ENCODE measurements at regions not wholly inside any gene's neighbourhood (a gene's known extent, or its start where the extent isn't known, plus 50 kb on each side); places are given as distances from the start of the nearest gene placed in this dataset.

GRCh38 chr19:23855676-23856075 is 59.0 kb upstream of the ZNF726 start:
- H3K9me3 ChIP-seq (ENCODE audit: insufficient read depth, low read depth, low read length): peaks cover 7% of the 10 kb centered on the region
- Mint-ChIP-seq H3K27me3 (ENCODE audit: low read depth, unreplicated experiment) (no peaks in the 10 kb centered on the region), H3K4me3 (ENCODE audit: unreplicated experiment) (no peak overlapping the region), H3K9me3 (ENCODE audit: unreplicated experiment) (peaks cover 17% of the 10 kb centered on the region), H3K27ac (ENCODE audit: unreplicated experiment) (no peak overlapping the region), H3K36me3 (ENCODE audit: low read depth, unreplicated experiment) (no peaks in the 10 kb centered on the region), H3K4me1 (ENCODE audit: low read depth, unreplicated experiment) (no peaks in the 10 kb centered on the region)
- H4K20me1 ChIP-seq (ENCODE audit: insufficient read depth, low read length): no peaks in the 10 kb centered on the region
- no peak overlapping the region for H2AFZ ChIP-seq (ENCODE audit: low read depth, low read length)
- no peaks in the 10 kb centered on the region for H3K79me2 ChIP-seq (ENCODE audit: insufficient read depth, low read length)
- H3K36me3 ChIP-seq (ENCODE audit: insufficient read depth, low read length): no peaks in the 10 kb centered on the region
- H3K9ac ChIP-seq (ENCODE audit: low read length): no peak overlapping the region
- H3K27me3 ChIP-seq (ENCODE audit: insufficient read depth, low read length): no peaks in the 10 kb centered on the region
- no peak overlapping the region for H3K4me3 ChIP-seq (ENCODE audit: insufficient read depth, low read depth, low read length)
- FAIRE-seq (no peak), DNase-seq (ENCODE audit: low read depth) (no peak)
- no peak overlapping the region for H3K27ac ChIP-seq (ENCODE audit: low read depth, low read length)
- H3K4me1 ChIP-seq (ENCODE audit: insufficient read depth, low read length): no peaks in the 10 kb centered on the region
- TF ChIP-seq EZH2 (IDR thresholded peaks at IDR 0.05; ENCODE audit: insufficient read depth, low read length) (no peak), CTCF (IDR thresholded peaks at IDR 0.05; ENCODE audit: insufficient read depth, low read depth, low read length) (no peak)
- H3K4me2 ChIP-seq (ENCODE audit: low read length): no peak overlapping the region

- Histone ChIP-seq H4K20me1 (ENCODE audit: insufficient read depth, low read length) (no peaks in the 10 kb centered on the region), H3K9ac (ENCODE audit: low read length) (no peak overlapping the region), H3K4me3 (ENCODE audit: insufficient read depth, low read depth, low read length) (no peak overlapping the region), H3K27me3 (ENCODE audit: insufficient read depth, low read length) (no peaks in the 10 kb centered on the region), H3K27ac (ENCODE audit: low read depth, low read length) (no peak overlapping the region), H3K79me2 (ENCODE audit: insufficient read depth, low read length) (no peaks in the 10 kb centered on the region), H3K4me2 (ENCODE audit: low read length) (no peak overlapping the region), H2AFZ (ENCODE audit: low read depth, low read length) (no peak overlapping the region), H3K36me3 (ENCODE audit: insufficient read depth, low read length) (no peaks in the 10 kb centered on the region), H3K4me1 (ENCODE audit: insufficient read depth, low read length) (no peaks in the 10 kb centered on the region), H3K9me3 (ENCODE audit: insufficient read depth, low read depth, low read length) (peaks cover 7% of the 10 kb centered on the region)
- TF ChIP-seq CTCF (IDR thresholded peaks at IDR 0.05; ENCODE audit: insufficient read depth, low read depth, low read length): no peak
- TF ChIP-seq EZH2 (IDR thresholded peaks at IDR 0.05; ENCODE audit: insufficient read depth, low read length): no peak
- no peaks in the 10 kb centered on the region for H3K4me1 Mint-ChIP-seq (ENCODE audit: low read depth, unreplicated experiment)
- H3K36me3 Mint-ChIP-seq (ENCODE audit: low read depth, unreplicated experiment): no peaks in the 10 kb centered on the region
- DNase-seq (ENCODE audit: low read depth) (no peak), FAIRE-seq (no peak)
- H3K4me3 Mint-ChIP-seq (ENCODE audit: unreplicated experiment): no peak overlapping the region
- no peak overlapping the region for H3K27ac Mint-ChIP-seq (ENCODE audit: unreplicated experiment)
- peaks cover 29% of the 10 kb centered on the region for H3K9me3 Mint-ChIP-seq (ENCODE audit: unreplicated experiment)
- no peaks in the 10 kb centered on the region for H3K27me3 Mint-ChIP-seq (ENCODE audit: low read depth, unreplicated experiment)
Observed at GRCh38 chr19:23851966-23852365, 62.7 kb upstream of the ZNF726 start.

- no peak overlapping the region for H2AFZ ChIP-seq (ENCODE audit: low read depth, low read length)
- no peak overlapping the region for H3K9ac ChIP-seq (ENCODE audit: low read length)
- H3K27me3 Mint-ChIP-seq (ENCODE audit: low read depth, unreplicated experiment): no peaks in the 10 kb centered on the region
- H3K4me3 ChIP-seq (ENCODE audit: insufficient read depth, low read depth, low read length): no peak overlapping the region
- no peaks in the 10 kb centered on the region for H3K4me1 Mint-ChIP-seq (ENCODE audit: low read depth, unreplicated experiment)
- DNase-seq (ENCODE audit: low read depth) (no peak), FAIRE-seq (no peak)
- no peaks in the 10 kb centered on the region for H3K36me3 ChIP-seq (ENCODE audit: insufficient read depth, low read length)
- H3K4me3 Mint-ChIP-seq (ENCODE audit: unreplicated experiment): no peak overlapping the region
- H3K9me3 Mint-ChIP-seq (ENCODE audit: unreplicated experiment): peaks cover 38% of the 10 kb centered on the region
- no peaks in the 10 kb centered on the region for H3K79me2 ChIP-seq (ENCODE audit: insufficient read depth, low read length)
- H3K27me3 ChIP-seq (ENCODE audit: insufficient read depth, low read length): no peaks in the 10 kb centered on the region
- no peak overlapping the region for H3K27ac Mint-ChIP-seq (ENCODE audit: unreplicated experiment)
- H3K9me3 ChIP-seq (ENCODE audit: insufficient read depth, low read depth, low read length): peaks cover 10% of the 10 kb centered on the region
- no peak overlapping the region for H3K27ac ChIP-seq (ENCODE audit: low read depth, low read length)
- H4K20me1 ChIP-seq (ENCODE audit: insufficient read depth, low read length): no peaks in the 10 kb centered on the region
- no peaks in the 10 kb centered on the region for H3K4me1 ChIP-seq (ENCODE audit: insufficient read depth, low read length)
- H3K4me2 ChIP-seq (ENCODE audit: low read length): no peak overlapping the region
- TF ChIP-seq CTCF (IDR thresholded peaks at IDR 0.05; ENCODE audit: insufficient read depth, low read depth, low read length) (no peak), EZH2 (IDR thresholded peaks at IDR 0.05; ENCODE audit: insufficient read depth, low read length) (no peak)
- H3K36me3 Mint-ChIP-seq (ENCODE audit: low read depth, unreplicated experiment): peaks cover 2% of the 10 kb centered on the region
Observed at GRCh38 chr19:23832717-23833327, 74.1 kb upstream of the ZNF681 start.

All from astrocyte (in vitro differentiated cells and primary cell).